ENCODE measurements at regions not wholly inside any gene's neighbourhood (a gene's known extent, or its start where the extent isn't known, plus 50 kb on each side); places are given as distances from the start of the nearest gene placed in this dataset.

DNA sequence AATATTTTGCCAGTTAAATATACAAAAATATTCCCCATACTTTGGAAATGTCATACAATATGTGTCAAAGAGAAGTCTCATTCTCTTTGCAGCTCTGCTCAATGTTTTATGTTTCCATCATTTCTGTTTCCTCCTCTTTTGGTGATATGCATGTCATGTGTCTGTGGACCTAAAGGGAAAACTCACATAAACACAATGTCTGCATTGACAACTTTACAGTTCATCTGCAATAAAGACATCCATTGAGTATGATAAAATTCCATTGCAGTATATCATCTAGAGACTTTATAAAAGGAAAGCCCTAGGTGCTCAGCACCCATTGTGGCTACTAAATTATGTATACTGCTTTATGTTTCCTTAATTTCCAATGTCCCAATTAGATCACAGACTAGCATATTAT lies 461.3 kb upstream of the FAT3 start:
- no peak overlapping the region for H3K4me3 ChIP-seq (ENCODE audit: low read length)
- TF ChIP-seq, protein P1, sequence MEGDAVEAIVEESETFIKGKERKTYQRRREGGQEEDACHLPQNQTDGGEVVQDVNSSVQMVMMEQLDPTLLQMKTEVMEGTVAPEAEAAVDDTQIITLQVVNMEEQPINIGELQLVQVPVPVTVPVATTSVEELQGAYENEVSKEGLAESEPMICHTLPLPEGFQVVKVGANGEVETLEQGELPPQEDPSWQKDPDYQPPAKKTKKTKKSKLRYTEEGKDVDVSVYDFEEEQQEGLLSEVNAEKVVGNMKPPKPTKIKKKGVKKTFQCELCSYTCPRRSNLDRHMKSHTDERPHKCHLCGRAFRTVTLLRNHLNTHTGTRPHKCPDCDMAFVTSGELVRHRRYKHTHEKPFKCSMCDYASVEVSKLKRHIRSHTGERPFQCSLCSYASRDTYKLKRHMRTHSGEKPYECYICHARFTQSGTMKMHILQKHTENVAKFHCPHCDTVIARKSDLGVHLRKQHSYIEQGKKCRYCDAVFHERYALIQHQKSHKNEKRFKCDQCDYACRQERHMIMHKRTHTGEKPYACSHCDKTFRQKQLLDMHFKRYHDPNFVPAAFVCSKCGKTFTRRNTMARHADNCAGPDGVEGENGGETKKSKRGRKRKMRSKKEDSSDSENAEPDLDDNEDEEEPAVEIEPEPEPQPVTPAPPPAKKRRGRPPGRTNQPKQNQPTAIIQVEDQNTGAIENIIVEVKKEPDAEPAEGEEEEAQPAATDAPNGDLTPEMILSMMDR (IDR thresholded peaks at IDR 0.05; ENCODE audit: insufficient read depth, low read depth, low read length, missing control alignments) = no peak
- DNase-seq (ENCODE audit: low read depth) = no peak

DNA sequence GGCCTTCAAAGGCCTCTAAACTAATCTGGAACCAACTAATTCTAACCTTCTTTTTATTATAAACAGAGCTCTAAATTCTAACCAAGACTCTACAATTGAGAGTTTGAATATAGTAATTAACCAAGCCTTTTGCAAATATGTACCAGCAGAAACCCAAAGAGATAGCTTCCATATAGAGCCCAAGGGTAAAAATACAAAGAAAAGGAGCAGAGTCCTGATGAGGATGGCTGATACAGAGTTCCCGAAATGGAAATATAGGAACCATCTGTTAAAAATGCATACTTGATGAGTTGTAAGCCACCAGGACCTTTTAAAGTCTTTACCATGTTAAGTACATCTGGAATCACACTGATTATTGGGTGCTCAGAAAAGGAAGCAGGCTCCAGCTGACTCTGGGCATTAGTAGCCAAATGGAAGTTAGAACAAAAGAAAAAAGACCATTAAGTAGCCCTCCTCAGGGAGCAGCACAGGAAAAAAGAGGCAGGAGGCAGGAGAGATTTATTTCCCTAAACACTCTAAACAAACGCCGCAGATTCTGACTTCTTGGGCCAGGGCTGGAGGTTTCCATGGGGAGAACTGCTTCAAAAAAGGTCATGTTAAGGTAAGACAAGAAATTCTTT lies 463.1 kb upstream of the FAT3 start:
- TF ChIP-seq, protein P1 (IDR thresholded peaks at IDR 0.05; ENCODE audit: insufficient read depth, low read depth, low read length, missing control alignments) = no peak
- H3K4me3 ChIP-seq (ENCODE audit: low read length) = no peak overlapping the region
- no peak for DNase-seq (ENCODE audit: low read depth)

DNA sequence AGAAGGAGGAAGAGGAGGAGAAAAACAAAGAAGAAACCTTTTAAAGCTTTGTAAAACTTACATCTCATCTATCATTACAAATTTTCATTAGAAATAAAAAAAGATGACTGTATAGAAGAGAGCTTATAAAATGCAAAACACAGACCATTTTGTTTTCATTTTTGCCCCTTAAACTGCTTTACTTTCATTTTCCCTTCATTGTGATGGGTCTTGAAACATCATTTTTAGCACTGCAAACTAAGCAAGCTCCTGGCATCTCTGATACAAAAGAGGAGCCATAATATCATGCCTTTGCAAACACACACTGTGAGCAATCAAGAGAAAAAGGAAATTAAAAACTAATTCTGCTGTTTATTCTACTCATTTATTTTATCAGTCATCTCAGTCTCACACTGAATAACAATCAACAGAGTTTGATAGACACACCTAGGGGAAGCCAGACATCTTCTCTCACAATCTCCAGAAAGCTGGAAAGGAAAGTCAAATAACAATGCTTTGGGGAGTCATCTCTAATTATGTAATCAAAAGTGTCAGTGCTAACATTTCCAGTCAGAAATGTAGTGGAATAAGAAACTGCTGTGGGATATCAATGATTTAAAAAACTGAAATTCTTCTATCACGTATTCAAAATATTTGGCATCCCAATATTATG lies 467.7 kb upstream of the FAT3 start:
- TF ChIP-seq, protein P1 (IDR thresholded peaks at IDR 0.05; ENCODE audit: insufficient read depth, low read depth, low read length, missing control alignments) = no peak
- H3K4me3 ChIP-seq (ENCODE audit: low read length) = no peak overlapping the region
- DNase-seq (ENCODE audit: low read depth) = no peak

DNA sequence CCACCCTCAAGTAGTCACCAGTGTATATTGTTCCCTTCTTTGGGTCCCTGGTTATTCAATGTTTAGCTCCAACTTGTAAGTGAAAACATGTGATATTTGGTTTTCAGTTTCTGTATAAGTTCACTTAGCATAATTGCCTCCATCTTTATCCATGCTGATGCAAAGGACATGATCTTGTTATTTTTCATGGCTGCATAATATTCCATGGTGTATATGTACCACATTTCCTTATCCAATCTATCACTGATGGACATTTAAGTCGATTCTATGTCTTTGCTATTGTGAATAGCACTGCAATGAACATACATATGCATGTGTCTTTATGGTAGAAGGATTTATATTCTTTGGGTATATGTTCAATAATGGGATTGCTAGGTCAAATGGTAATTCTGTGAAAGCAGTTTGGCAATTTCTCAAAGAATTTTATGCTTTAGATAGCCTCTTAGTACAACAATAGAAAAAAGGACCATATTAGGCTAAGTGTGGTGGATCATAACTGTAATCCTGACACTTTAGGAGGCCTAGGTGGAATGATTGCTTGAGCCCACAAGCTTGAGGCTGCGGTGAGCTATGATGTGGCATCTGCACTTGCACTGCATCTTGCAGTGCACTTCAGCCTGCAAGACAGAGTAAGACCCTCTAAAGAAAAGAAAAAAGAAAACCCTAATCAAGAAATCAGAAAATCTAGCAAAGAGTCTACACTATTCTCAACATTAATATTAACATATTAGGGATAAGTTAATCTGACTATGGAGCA lies 468.5 kb upstream of the FAT3 start:
- TF ChIP-seq, protein P1 (IDR thresholded peaks at IDR 0.05; ENCODE audit: insufficient read depth, low read depth, low read length, missing control alignments) = no peak
- DNase-seq (ENCODE audit: low read depth) = no peak
- no peak overlapping the region for H3K4me3 ChIP-seq (ENCODE audit: low read length)

DNA sequence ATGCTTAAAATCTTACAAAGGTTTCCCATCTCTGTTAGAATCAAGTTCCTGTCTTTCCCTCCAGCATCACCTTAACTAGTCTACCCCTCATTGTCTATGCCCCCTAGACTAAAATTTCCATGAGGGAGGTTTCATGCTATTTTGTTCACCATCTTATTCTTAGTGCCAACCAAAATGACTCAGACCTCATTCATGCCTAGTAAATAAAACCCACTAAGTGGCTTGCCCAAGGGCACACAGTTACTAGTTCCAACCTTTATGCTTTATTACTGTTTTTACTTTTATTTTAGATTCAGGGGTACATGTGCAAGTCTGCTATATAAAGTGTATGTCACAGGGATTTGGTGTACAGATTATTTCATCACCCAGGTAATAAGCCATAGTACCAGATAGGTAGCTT lies 469.1 kb upstream of the FAT3 start:
- H3K4me3 ChIP-seq (ENCODE audit: low read length) = no peak overlapping the region
- TF ChIP-seq, protein P1 (IDR thresholded peaks at IDR 0.05; ENCODE audit: insufficient read depth, low read depth, low read length, missing control alignments) = no peak
- DNase-seq (ENCODE audit: low read depth) = no peak

DNA sequence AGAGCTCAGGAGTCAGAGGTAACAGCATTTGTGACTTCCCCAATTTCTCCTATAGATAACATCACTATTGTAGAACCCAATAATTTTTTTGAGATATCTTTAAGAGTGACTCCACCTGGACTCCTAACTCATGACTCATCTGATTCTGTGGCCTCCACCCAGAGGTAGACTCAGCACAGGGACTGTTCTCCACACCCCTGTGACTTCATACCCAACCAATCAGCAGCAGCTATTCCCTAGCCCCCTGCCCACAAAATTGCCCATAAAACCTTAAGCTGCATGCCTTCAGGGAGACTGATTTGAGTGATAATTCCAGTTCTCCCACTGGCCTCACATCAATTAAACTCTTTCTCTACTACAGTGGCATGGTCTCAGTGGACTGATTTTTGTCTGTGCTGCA lies 475.4 kb upstream of the FAT3 start:
- TF ChIP-seq, protein P1 (IDR thresholded peaks at IDR 0.05; ENCODE audit: insufficient read depth, low read depth, low read length, missing control alignments) = no peak
- peak; percentile 27 for DNase-seq (ENCODE audit: low read depth)
- H3K4me3 ChIP-seq (ENCODE audit: low read length) = no peak overlapping the region

Data from epithelial cell of esophagus (primary cell).